MM.1S (cell line): ENCODE measurements at regions not wholly inside any gene's neighbourhood (a gene's known extent, or its start where the extent isn't known, plus 50 kb on each side); places are given as distances from the start of the nearest gene placed in this dataset.

Source experiments
- CTCF ChIP-seq: fragments of 300-600 bp; sonication (generic); IDR thresholded peaks from 2 replicates; pipeline ENCODE4 v1.5.1; 2016; ENCODE audit warnings: antibody characterized with exemption, low read length, mixed read lengths
- EZH2 ChIP-seq: fragments of 300-600 bp; sonication (generic); optimal IDR thresholded peaks from 2 replicates; pipeline ENCODE3; 2017; ENCODE audit warnings: low read depth, mild to moderate bottlenecking, antibody characterized with exemption, low read length, mixed read lengths
- EZH2phosphoT487 ChIP-seq: fragments of 300-600 bp; sonication (generic); IDR thresholded peaks from 2 replicates; pipeline ENCODE4 v1.6.1; 2018; ENCODE audit warnings: antibody characterized with exemption, low read length

GRCh38 chr14:53663709-53664108, 292.9 kb downstream of the BMP4 start:
- no peak for TF ChIP-seq CTCF
- TF ChIP-seq EZH2, result no peak
- TF ChIP-seq EZH2phosphoT487, result no peak
